Caco-2 (cell line): ENCODE measurements at regions not wholly inside any gene's neighbourhood (a gene's known extent, or its start where the extent isn't known, plus 50 kb on each side); places are given as distances from the start of the nearest gene placed in this dataset.

Experiments used
- BruUV-seq: library from RNA; stranded (reverse); fragments of 400-500 nt; replicated peaks from 2 replicates; lab custom pipeline; 2021; lab: Mats Ljungman, UMichigan
- CTCF ChIA-PET: fragments of 300-600 bp; sonication (Branson Sonifier 250); formaldehyde crosslinking; loops from one replicate; lab custom pipeline; 2022; ENCODE audit warnings: antibody characterized with exemption; lab: Charles Lee
- POLR2A ChIA-PET: fragments of 300-600 bp; sonication (Branson Sonifier 250); formaldehyde crosslinking; loops from one replicate; lab custom pipeline; 2022; ENCODE audit warnings: antibody characterized with exemption; lab: Charles Lee
- DNase-seq, 2 experiments: peaks; one replicate each; pipeline versions ENCODE4 v3.0.0 to v3.0.0-alpha.2; 2020 to 2022
- H3K27me3 ChIP-seq: replicated peaks from 2 replicates; pipeline ENCODE4 v1.6.0; 2011; ENCODE audit warnings: low read length; ENCODE audit not compliant: control insufficient read depth, insufficient read depth
- H3K36me3 ChIP-seq: 2 replicates; pipeline ENCODE4 v1.5.1; 2011; ENCODE audit warnings: low read length; ENCODE audit not compliant: control insufficient read depth, insufficient read depth
- H3K4me1 ChIP-seq: fragments of 250-450 bp; sonication (Bioruptor Pico); 2 replicates; pipeline ENCODE4 v1.5.1; 2020; ENCODE audit warnings: mild to moderate bottlenecking
- H3K4me3 ChIP-seq: 2 replicates; pipeline ENCODE4 v1.5.1; 2011; ENCODE audit warnings: low read depth, mild to moderate bottlenecking, control low read depth, low read length
- H3K9me3 ChIP-seq: fragments of 250-450 bp; sonication (Bioruptor Pico); 2 replicates; pipeline ENCODE4 v1.5.1; 2020; ENCODE audit warnings: mild to moderate bottlenecking, moderate library complexity
- H3K27ac Mint-ChIP-seq: one replicate; pipeline ENCODE4 v1.8.0; 2022; ENCODE audit warnings: mixed read lengths; ENCODE audit not compliant: unreplicated experiment
- H3K27me3 Mint-ChIP-seq: one replicate; pipeline ENCODE4 v1.8.0; 2022; ENCODE audit warnings: mixed read lengths; ENCODE audit not compliant: insufficient read depth, unreplicated experiment
- H3K36me3 Mint-ChIP-seq: one replicate; pipeline ENCODE4 v1.8.0; 2022; ENCODE audit warnings: mild to moderate bottlenecking, mixed read lengths; ENCODE audit not compliant: insufficient read depth, unreplicated experiment
- H3K4me1 Mint-ChIP-seq: one replicate; pipeline ENCODE4 v1.8.0; 2022; ENCODE audit warnings: low read depth, mixed read lengths; ENCODE audit not compliant: unreplicated experiment
- H3K4me3 Mint-ChIP-seq: one replicate; pipeline ENCODE4 v1.8.0; 2022; ENCODE audit warnings: mild to moderate bottlenecking, moderate library complexity, mixed read lengths; ENCODE audit not compliant: unreplicated experiment
- H3K9me3 Mint-ChIP-seq: one replicate; pipeline ENCODE4 v1.8.0; 2022; ENCODE audit warnings: mixed read lengths; ENCODE audit not compliant: unreplicated experiment
- intact Hi-C: fragments of 100-400 bp; cut with micrococcal nuclease; formaldehyde crosslinking; loops from one replicate; pipeline ENCODE4 v1.10.0; 2022; ENCODE audit not compliant: unreplicated experiment
- TF ChIP-seq, protein P1 (sequence below), 2 experiments: fragments of 200-600 bp in 1 of 2; IDR thresholded peaks; 1 replicate in 1 of 2; 2 replicates in 1 of 2; pipeline versions ENCODE4 v1.5.1 to v1.8.0; 2011 to 2022; ENCODE audit warnings: antibody characterized with exemption in 1 of 2, control low read depth in 1 of 2, inconsistent platforms in 1 of 2, low read depth in 1 of 2, low read length in 1 of 2, mild to moderate bottlenecking in 1 of 2, moderate library complexity in 1 of 2; ENCODE audit not compliant: insufficient read depth in 1 of 2, severe bottlenecking in 1 of 2, unreplicated experiment in 1 of 2

DNA sequence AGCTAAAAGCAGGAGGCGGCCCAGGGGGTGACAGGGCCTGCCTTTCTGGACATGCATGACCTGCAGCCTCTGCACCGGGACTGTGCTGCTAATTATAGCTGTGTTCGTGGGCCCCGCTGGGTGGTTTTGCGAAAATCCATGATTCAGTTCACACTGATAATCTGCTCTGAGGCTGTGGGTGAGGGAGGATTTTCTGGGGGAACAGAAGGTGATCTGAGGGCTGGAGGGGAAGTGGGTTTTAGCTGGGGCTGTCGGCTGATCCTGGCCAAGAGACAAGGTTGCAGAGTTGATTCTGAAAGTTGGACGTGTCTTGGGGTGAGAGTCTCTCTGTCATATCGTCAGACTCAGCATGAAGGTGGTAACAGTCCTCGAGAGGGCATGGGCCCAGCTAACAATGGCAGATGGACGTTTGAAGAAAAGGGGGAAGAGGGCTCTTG is 187.5 kb upstream of the ZNF469 start:
- BruUV-seq, result no TSS peak
- intact Hi-C loops, result loop anchor here (10.0 kb wide), 1 partner anchor 240 kb away; no protein-coding TSS in a partner anchor
- TF ChIP-seq, protein P1, sequence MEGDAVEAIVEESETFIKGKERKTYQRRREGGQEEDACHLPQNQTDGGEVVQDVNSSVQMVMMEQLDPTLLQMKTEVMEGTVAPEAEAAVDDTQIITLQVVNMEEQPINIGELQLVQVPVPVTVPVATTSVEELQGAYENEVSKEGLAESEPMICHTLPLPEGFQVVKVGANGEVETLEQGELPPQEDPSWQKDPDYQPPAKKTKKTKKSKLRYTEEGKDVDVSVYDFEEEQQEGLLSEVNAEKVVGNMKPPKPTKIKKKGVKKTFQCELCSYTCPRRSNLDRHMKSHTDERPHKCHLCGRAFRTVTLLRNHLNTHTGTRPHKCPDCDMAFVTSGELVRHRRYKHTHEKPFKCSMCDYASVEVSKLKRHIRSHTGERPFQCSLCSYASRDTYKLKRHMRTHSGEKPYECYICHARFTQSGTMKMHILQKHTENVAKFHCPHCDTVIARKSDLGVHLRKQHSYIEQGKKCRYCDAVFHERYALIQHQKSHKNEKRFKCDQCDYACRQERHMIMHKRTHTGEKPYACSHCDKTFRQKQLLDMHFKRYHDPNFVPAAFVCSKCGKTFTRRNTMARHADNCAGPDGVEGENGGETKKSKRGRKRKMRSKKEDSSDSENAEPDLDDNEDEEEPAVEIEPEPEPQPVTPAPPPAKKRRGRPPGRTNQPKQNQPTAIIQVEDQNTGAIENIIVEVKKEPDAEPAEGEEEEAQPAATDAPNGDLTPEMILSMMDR (IDR thresholded peaks at IDR 0.05; ENCODE audit: insufficient read depth in 1 of 2, low read depth in 1 of 2, low read length in 1 of 2, severe bottlenecking in 1 of 2, unreplicated experiment in 1 of 2), result no peak
- H3K27me3 ChIP-seq, result no peaks in the 10 kb centered on the region
- Mint-ChIP-seq H3K27me3 (no peaks in the 10 kb centered on the region), H3K4me1 (no peaks in the 10 kb centered on the region), H3K27ac (no peak overlapping the region), H3K4me3 (no peak overlapping the region), H3K36me3 (no peaks in the 10 kb centered on the region), H3K9me3 (peaks cover 23% of the 10 kb centered on the region)
- H3K4me3 ChIP-seq, result no peak overlapping the region
- CTCF ChIA-PET, result no interaction called here
- no peaks in the 10 kb centered on the region; the same call in 1 of the 2 replicates for H3K4me1 ChIP-seq
- H3K9me3 ChIP-seq, result no peaks in the 10 kb centered on the region
- H3K36me3 ChIP-seq, result no peaks in the 10 kb centered on the region
- no peak for DNase-seq
- POLR2A ChIA-PET, result no interaction called here

DNA sequence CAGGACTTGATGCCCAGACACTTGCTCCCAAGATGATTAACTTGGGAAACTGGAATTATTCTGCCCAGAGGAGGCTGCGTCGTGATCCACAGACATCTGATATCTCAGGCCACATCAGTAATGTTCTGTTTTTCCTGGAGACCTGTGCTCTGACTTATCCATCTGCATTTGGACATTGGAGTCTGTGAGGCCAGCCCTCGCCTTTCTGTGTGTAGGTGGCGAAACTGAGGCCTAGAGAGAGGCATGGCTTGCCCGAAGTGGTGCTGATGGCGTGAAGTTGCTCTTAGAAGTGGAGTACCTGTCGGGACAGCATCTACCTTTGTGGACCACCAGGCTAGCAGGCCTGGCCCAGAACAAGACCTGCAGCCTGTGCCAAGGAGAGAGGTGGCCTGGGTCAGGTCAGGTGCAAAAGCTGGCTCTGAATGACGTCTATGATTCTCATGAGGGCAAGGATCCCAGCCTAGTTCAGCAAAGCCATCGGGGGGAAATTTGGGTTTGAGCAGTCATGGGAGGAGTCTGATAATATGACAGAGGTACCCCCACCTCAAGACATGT is 186.8 kb upstream of the ZNF469 start:
- no peak for DNase-seq
- Mint-ChIP-seq H3K4me1 (no peaks in the 10 kb centered on the region), H3K9me3 (peaks cover 21% of the 10 kb centered on the region), H3K4me3 (no peak overlapping the region), H3K36me3 (no peaks in the 10 kb centered on the region), H3K27ac (no peak overlapping the region), H3K27me3 (no peaks in the 10 kb centered on the region)
- no peak overlapping the region for H3K4me3 ChIP-seq
- intact Hi-C loops, result loop anchor here (10.0 kb wide), 1 partner anchor 239 kb away; no protein-coding TSS in a partner anchor
- H3K4me1 ChIP-seq, result no peaks in the 10 kb centered on the region; the same call in 1 of the 2 replicates
- H3K9me3 ChIP-seq, result no peaks in the 10 kb centered on the region
- ChIA-PET CTCF (no interaction called here), POLR2A (no interaction called here)
- H3K27me3 ChIP-seq, result no peaks in the 10 kb centered on the region
- no peaks in the 10 kb centered on the region for H3K36me3 ChIP-seq
- TF ChIP-seq, protein P1 (IDR thresholded peaks at IDR 0.05; ENCODE audit: insufficient read depth in 1 of 2, low read depth in 1 of 2, low read length in 1 of 2, severe bottlenecking in 1 of 2, unreplicated experiment in 1 of 2), result no peak
- BruUV-seq, result no TSS peak

DNA sequence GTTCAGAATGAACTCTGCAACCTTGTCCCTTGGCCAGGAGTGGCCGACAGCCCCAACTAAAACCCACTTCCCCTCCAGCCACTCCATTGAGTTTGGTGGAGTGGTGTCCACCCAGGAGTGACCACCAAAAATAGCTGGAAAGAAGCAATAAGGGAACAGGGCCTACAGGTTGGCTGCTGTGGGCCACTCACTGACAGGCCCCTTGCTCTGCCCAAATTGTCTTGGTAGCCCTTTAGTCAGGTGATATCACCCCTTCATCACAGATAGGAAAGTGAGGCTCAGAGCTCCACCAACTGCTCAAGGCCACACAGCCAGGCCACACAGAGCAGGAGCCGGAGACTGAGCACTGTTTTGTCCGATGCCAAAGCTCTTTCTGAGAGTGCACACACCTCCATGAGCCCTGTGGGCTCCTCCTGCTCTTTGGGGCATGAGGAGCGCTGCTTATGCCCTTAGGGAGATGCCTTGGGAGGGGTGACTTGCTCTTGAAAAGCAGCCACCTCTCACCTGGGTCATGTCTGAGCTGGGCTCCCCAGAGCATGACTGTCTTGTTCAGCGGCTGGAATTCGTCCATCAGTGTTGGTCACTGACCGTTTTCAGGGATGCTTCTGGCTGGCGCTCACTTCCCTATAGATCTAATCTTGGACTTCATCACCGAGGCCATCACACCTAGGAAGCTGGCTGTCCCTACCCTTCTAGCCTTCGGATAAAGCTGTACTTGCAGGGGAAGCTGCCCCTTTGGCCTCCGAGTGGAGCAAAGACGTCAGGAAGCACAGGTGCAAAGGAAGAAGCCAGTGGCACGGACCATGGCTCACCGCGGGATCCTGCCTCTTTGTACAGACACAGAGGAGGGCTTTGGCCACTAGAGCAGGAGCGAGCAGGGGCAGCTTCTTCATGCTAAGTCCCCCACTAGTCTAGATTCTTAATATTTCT is 186.0 kb upstream of the ZNF469 start:
- Mint-ChIP-seq H3K9me3 (peaks cover 13% of the 10 kb centered on the region), H3K36me3 (no peaks in the 10 kb centered on the region), H3K27me3 (no peaks in the 10 kb centered on the region), H3K4me1 (no peaks in the 10 kb centered on the region), H3K4me3 (no peak overlapping the region), H3K27ac (no peak overlapping the region)
- H3K4me3 ChIP-seq, result no peak overlapping the region
- ChIA-PET POLR2A (no interaction called here), CTCF (no interaction called here)
- TF ChIP-seq, protein P1 (IDR thresholded peaks at IDR 0.05; ENCODE audit: insufficient read depth in 1 of 2, low read depth in 1 of 2, low read length in 1 of 2, severe bottlenecking in 1 of 2, unreplicated experiment in 1 of 2), result no peak
- no peaks in the 10 kb centered on the region for H3K27me3 ChIP-seq
- no peak for DNase-seq
- BruUV-seq, result no TSS peak
- H3K9me3 ChIP-seq, result no peaks in the 10 kb centered on the region
- no peaks in the 10 kb centered on the region; the same call in 1 of the 2 replicates for H3K4me1 ChIP-seq
- H3K36me3 ChIP-seq, result no peaks in the 10 kb centered on the region
- intact Hi-C loops, result loop anchor here (10.0 kb wide), 1 partner anchor 238 kb away; no protein-coding TSS in a partner anchor
